GM13976 (cell line): ENCODE measurements at regions not wholly inside any gene's neighbourhood (a gene's known extent, or its start where the extent isn't known, plus 50 kb on each side); places are given as distances from the start of the nearest gene placed in this dataset.
"Not testable (repeated sequence)": the region's sequence is repeated elsewhere in the genome, so short reads cannot be mapped to it uniquely, and the experiment has no call there.

ENCODE experiments used
- DNase-seq: peaks from one replicate; pipeline ENCODE4 v3.0.0; 2012; ENCODE audit warnings: low spot score
- CTCF ChIP-seq: IDR thresholded peaks from 2 replicates; pipeline ENCODE4 v1.5.1; 2012; ENCODE audit warnings: borderline replicate concordance, mild to moderate bottlenecking; ENCODE audit not compliant: insufficient read depth; ENCODE audit errors: extremely low read depth, missing control alignments, control extremely low read depth
- in situ Hi-C: fragments of 300-500 bp; cut with MboI; formaldehyde crosslinking; loops from one replicate; pipeline ENCODE4 v1.12.0; 2022; ENCODE audit warnings: low sequenced_read_pairs, mixed read lengths, inconsistent platforms; ENCODE audit not compliant: unreplicated experiment

GRCh38 chr12:70008944-70009343 lies 183.9 kb downstream of the MYRFL start:
- TF ChIP-seq CTCF, result no peak

GRCh38 chr12:70011353-70011752 lies 186.3 kb downstream of the MYRFL start:
- DNase-seq, result no peak
- in situ Hi-C loops, result no loop called here
- TF ChIP-seq CTCF, result no peak

More at GRCh38 chr12:70008944-70009343, 183.9 kb downstream of the MYRFL start:
- no peak for DNase-seq
- in situ Hi-C loops, result no loop called here

GRCh38 chr12:70013016-70013415 lies 188.0 kb downstream of the MYRFL start:
- DNase-seq, in situ Hi-C loops: not testable (repeated sequence)

GRCh38 chr12:70028515-70028914 lies 203.5 kb downstream of the MYRFL start:
- DNase-seq, result no peak
- no peak for TF ChIP-seq CTCF
- in situ Hi-C loops, result no loop called here

GRCh38 chr12:70028918-70029317 lies 203.9 kb downstream of the MYRFL start:
- no peak for TF ChIP-seq CTCF
- in situ Hi-C loops, result no loop called here
- no peak for DNase-seq

- in situ Hi-C loops, result no loop called here
- no peak for TF ChIP-seq CTCF
- DNase-seq, result no peak
Measured at GRCh38 chr12:70031046-70031445, 206.0 kb downstream of the MYRFL start.

- no peak for TF ChIP-seq CTCF
- in situ Hi-C loops, result no loop called here
- DNase-seq, result no peak
Measured at GRCh38 chr12:70032076-70032475, 207.0 kb downstream of the MYRFL start.

- in situ Hi-C loops, result no loop called here
- TF ChIP-seq CTCF, result no peak
- no peak for DNase-seq
Measured at GRCh38 chr12:70033310-70033709, 208.3 kb downstream of the MYRFL start.
